PC-3 (cell line): ENCODE measurements at regions not wholly inside any gene's neighbourhood (a gene's known extent, or its start where the extent isn't known, plus 50 kb on each side); places are given as distances from the start of the nearest gene placed in this dataset.

Experiments
- CTCF ChIP-seq: fragments of 300-600 bp; sonication (generic); conservative IDR thresholded peaks from 2 replicates; pipeline ENCODE4 v1.5.1; 2017; ENCODE audit warnings: antibody characterized with exemption, low read depth, mild to moderate bottlenecking, low read length
- EZH2phosphoT487 ChIP-seq: fragments of 300-600 bp; sonication (generic); IDR thresholded peaks from 2 replicates; pipeline ENCODE4 v1.6.1; 2018; ENCODE audit warnings: mild to moderate bottlenecking, antibody characterized with exemption, low read length, borderline replicate concordance

GRCh38 chr7:145645135-145645515 lies 471.5 kb upstream of the CNTNAP2 start:
- TF ChIP-seq CTCF (no peak), EZH2phosphoT487 (no peak)
